ENCODE measurements at regions not wholly inside any gene's neighbourhood (a gene's known extent, or its start where the extent isn't known, plus 50 kb on each side); places are given as distances from the start of the nearest gene placed in this dataset.

- no peak overlapping the region for H2AFZ ChIP-seq (ENCODE audit: control insufficient read depth, low read length)
- H3K36me3 ChIP-seq (ENCODE audit: control insufficient read depth in 2 of 2, extremely low read depth in 1 of 2, insufficient read depth in 2 of 2, low read length in 2 of 2), result no peaks in the 10 kb centered on the region
- no peaks in the 10 kb centered on the region for H3K9me1 ChIP-seq (ENCODE audit: control insufficient read depth, extremely low read depth, insufficient read depth, low read length)
- no peak overlapping the region for H3K4me3 ChIP-seq (ENCODE audit: control insufficient read depth in 2 of 3, extremely low read depth in 1 of 3, insufficient read depth in 2 of 3, low read depth in 1 of 3, low read length in 3 of 3)
- H3K9ac ChIP-seq (ENCODE audit: control insufficient read depth, extremely low read depth, insufficient read depth, low read length), result no peak overlapping the region
- H3K79me2 ChIP-seq (ENCODE audit: control insufficient read depth, insufficient read depth, low read length), result no peaks in the 10 kb centered on the region
- no peaks in the 10 kb centered on the region for H4K20me1 ChIP-seq (ENCODE audit: control insufficient read depth, extremely low read depth, insufficient read depth, low read length)
- H3K27me3 ChIP-seq (ENCODE audit: control insufficient read depth, extremely low read depth, insufficient read depth, low read length), result no peaks in the 10 kb centered on the region
- H3K9me3 ChIP-seq (ENCODE audit: control insufficient read depth, low read depth, low read length), result no peaks in the 10 kb centered on the region
- FAIRE-seq (no peak), DNase-seq (ENCODE audit: low read depth, low spot score) (no peak)
- H3K27ac ChIP-seq (ENCODE audit: control insufficient read depth, insufficient read depth, low read length), result no peak overlapping the region
- TF ChIP-seq, protein P1, sequence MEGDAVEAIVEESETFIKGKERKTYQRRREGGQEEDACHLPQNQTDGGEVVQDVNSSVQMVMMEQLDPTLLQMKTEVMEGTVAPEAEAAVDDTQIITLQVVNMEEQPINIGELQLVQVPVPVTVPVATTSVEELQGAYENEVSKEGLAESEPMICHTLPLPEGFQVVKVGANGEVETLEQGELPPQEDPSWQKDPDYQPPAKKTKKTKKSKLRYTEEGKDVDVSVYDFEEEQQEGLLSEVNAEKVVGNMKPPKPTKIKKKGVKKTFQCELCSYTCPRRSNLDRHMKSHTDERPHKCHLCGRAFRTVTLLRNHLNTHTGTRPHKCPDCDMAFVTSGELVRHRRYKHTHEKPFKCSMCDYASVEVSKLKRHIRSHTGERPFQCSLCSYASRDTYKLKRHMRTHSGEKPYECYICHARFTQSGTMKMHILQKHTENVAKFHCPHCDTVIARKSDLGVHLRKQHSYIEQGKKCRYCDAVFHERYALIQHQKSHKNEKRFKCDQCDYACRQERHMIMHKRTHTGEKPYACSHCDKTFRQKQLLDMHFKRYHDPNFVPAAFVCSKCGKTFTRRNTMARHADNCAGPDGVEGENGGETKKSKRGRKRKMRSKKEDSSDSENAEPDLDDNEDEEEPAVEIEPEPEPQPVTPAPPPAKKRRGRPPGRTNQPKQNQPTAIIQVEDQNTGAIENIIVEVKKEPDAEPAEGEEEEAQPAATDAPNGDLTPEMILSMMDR (optimal IDR thresholded peaks at IDR 0.05 in 1 of 3, IDR thresholded peaks at IDR 0.05 in 1 of 3, conservative IDR thresholded peaks at IDR 0.05 in 1 of 3; ENCODE audit: extremely low read depth in 1 of 3, insufficient read depth in 2 of 3, low read length in 3 of 3), result no peak
- TF ChIP-seq EZH2 (IDR thresholded peaks at IDR 0.05; ENCODE audit: low read length), result no peak
- dilution Hi-C loops (cut with MboI; ENCODE audit: extremely low pct_ligation_motif_present, low sequenced_read_pairs), result no loop called here
- no peak overlapping the region for H3K4me2 ChIP-seq (ENCODE audit: control insufficient read depth, extremely low read depth, insufficient read depth, low read depth, low read length)
- peaks cover 27% of the 10 kb centered on the region for H3K4me1 ChIP-seq (ENCODE audit: control insufficient read depth, extremely low read depth, insufficient read depth, low read length)
These were observed 57.2 kb upstream of the HS3ST1 start for GRCh38 chr4:11485926-11486325.

DNA sequence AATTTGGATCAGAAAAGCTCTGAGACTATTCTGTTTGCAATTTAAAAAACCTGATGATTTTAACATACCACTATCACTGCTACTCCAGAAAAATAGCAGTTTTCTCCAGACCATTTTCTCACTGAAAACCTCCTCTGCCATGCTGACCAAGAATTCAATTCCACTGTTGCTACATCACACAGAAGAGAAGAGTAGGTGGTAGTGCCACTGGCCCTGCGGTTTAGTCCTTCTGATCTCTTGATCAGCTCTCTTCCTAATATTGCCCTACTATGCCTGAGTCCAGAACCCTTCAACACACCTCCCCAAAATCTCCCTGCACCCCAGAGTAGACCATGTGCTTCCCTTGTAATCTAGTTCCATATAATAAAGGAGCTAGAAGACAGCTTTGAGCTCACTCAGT is 55.8 kb upstream of the HS3ST1 start:
- FAIRE-seq (no peak), DNase-seq (ENCODE audit: low read depth, low spot score) (no peak)
- no peak overlapping the region for H3K9ac ChIP-seq (ENCODE audit: control insufficient read depth, extremely low read depth, insufficient read depth, low read length)
- H2AFZ ChIP-seq (ENCODE audit: control insufficient read depth, low read length), result no peak overlapping the region
- H3K36me3 ChIP-seq (ENCODE audit: control insufficient read depth in 2 of 2, extremely low read depth in 1 of 2, insufficient read depth in 2 of 2, low read length in 2 of 2), result no peaks in the 10 kb centered on the region
- no peaks in the 10 kb centered on the region for H4K20me1 ChIP-seq (ENCODE audit: control insufficient read depth, extremely low read depth, insufficient read depth, low read length)
- H3K27ac ChIP-seq (ENCODE audit: control insufficient read depth, insufficient read depth, low read length), result no peak overlapping the region
- H3K4me1 ChIP-seq (ENCODE audit: control insufficient read depth, extremely low read depth, insufficient read depth, low read length), result peaks cover 31% of the 10 kb centered on the region
- H3K27me3 ChIP-seq (ENCODE audit: control insufficient read depth, extremely low read depth, insufficient read depth, low read length), result no peaks in the 10 kb centered on the region
- dilution Hi-C loops (cut with MboI; ENCODE audit: extremely low pct_ligation_motif_present, low sequenced_read_pairs), result no loop called here
- no peak overlapping the region for H3K4me3 ChIP-seq (ENCODE audit: control insufficient read depth in 2 of 3, extremely low read depth in 1 of 3, insufficient read depth in 2 of 3, low read depth in 1 of 3, low read length in 3 of 3)
- H3K9me1 ChIP-seq (ENCODE audit: control insufficient read depth, extremely low read depth, insufficient read depth, low read length), result no peaks in the 10 kb centered on the region
- H3K9me3 ChIP-seq (ENCODE audit: control insufficient read depth, low read depth, low read length), result no peaks in the 10 kb centered on the region
- no peaks in the 10 kb centered on the region for H3K79me2 ChIP-seq (ENCODE audit: control insufficient read depth, insufficient read depth, low read length)
- TF ChIP-seq EZH2 (IDR thresholded peaks at IDR 0.05; ENCODE audit: low read length), result no peak
- TF ChIP-seq, protein P1 (optimal IDR thresholded peaks at IDR 0.05 in 1 of 3, IDR thresholded peaks at IDR 0.05 in 1 of 3, conservative IDR thresholded peaks at IDR 0.05 in 1 of 3; ENCODE audit: extremely low read depth in 1 of 3, insufficient read depth in 2 of 3, low read length in 3 of 3), result no peak
- H3K4me2 ChIP-seq (ENCODE audit: control insufficient read depth, extremely low read depth, insufficient read depth, low read depth, low read length), result no peak overlapping the region

Data from keratinocyte (primary cell).